A673 (cell line): ENCODE measurements at regions not wholly inside any gene's neighbourhood (a gene's known extent, or its start where the extent isn't known, plus 50 kb on each side); places are given as distances from the start of the nearest gene placed in this dataset.
"Not testable (repeated sequence)": the region's sequence is repeated elsewhere in the genome, so short reads cannot be mapped to it uniquely, and the experiment has no call there.

ENCODE experiments used
- BruUV-seq: library from RNA; stranded (reverse); fragments of 400-500 nt; replicated peaks from 2 replicates; lab custom pipeline; 2021; lab: Mats Ljungman, UMichigan
- CTCF ChIA-PET: fragments of 300-600 bp; sonication (Branson Sonifier 250); formaldehyde crosslinking; loops from one replicate; lab custom pipeline; 2022; ENCODE audit warnings: antibody characterized with exemption; lab: Charles Lee
- POLR2A ChIA-PET: fragments of 300-600 bp; sonication (Branson Sonifier 250); formaldehyde crosslinking; loops from one replicate; lab custom pipeline; 2022; ENCODE audit warnings: antibody characterized with exemption; ENCODE audit not compliant: low non-redundant PET; lab: Charles Lee
- DNase-seq: peaks from one replicate; pipeline ENCODE4 v3.0.0-alpha.2; 2015; ENCODE audit warnings: low spot score
- H3K27ac ChIP-seq: fragments of 200-600 bp; sonication (generic); 2 replicates; pipeline ENCODE4 v1.5.1; 2016; ENCODE audit warnings: mixed run types, low read depth, mild to moderate bottlenecking, mixed read lengths, antibody characterized with exemption, low read length; ENCODE audit not compliant: poor library complexity, severe bottlenecking
- H3K27me3 ChIP-seq: fragments of 200-600 bp; sonication (generic); replicated peaks from 2 replicates; pipeline ENCODE4 v1.6.1; 2017; ENCODE audit warnings: mixed run types, low read depth, mild to moderate bottlenecking, mixed read lengths, antibody characterized with exemption, low read length; ENCODE audit not compliant: insufficient read depth, poor library complexity
- H3K36me3 ChIP-seq: fragments of 200-600 bp; sonication (generic); 2 replicates; pipeline ENCODE4 v1.6.1; 2016; ENCODE audit warnings: mixed run types, mild to moderate bottlenecking, mixed read lengths, antibody characterized with exemption, low read length; ENCODE audit not compliant: insufficient read depth, poor library complexity, severe bottlenecking
- H3K4me1 ChIP-seq: fragments of 200-600 bp; sonication (generic); 2 replicates; pipeline ENCODE4 v1.6.1; 2017; ENCODE audit warnings: mixed run types, mild to moderate bottlenecking, mixed read lengths, antibody characterized with exemption, low read length; ENCODE audit not compliant: insufficient read depth, poor library complexity, severe bottlenecking
- H3K4me3 ChIP-seq: fragments of 200-600 bp; sonication (generic); 2 replicates; pipeline ENCODE4 v1.5.1; 2016; ENCODE audit warnings: low read depth, mixed run types, mild to moderate bottlenecking, mixed read lengths, low read length; ENCODE audit not compliant: poor library complexity, severe bottlenecking
- H3K9me3 ChIP-seq: fragments of 200-600 bp; sonication (generic); 2 replicates; pipeline ENCODE4 v1.6.1; 2016; ENCODE audit warnings: mixed run types, low read depth, mild to moderate bottlenecking, mixed read lengths, antibody characterized with exemption, low read length; ENCODE audit not compliant: poor library complexity, severe bottlenecking
- CTCF ChIP-seq: fragments of 300-800, 200-600 bp; sonication (generic); conservative IDR thresholded peaks from 2 replicates; pipeline ENCODE4 v1.5.1; 2017; ENCODE audit warnings: low read depth, mild to moderate bottlenecking, antibody characterized with exemption, low read length, moderate library complexity, mixed read lengths
- EZH2 ChIP-seq: fragments of 200-600 bp; sonication (generic); IDR thresholded peaks from 2 replicates; pipeline ENCODE4 v1.6.1; 2017; ENCODE audit warnings: borderline replicate concordance, low read depth, mild to moderate bottlenecking, mixed read lengths, antibody characterized with exemption, low read length; ENCODE audit not compliant: poor library complexity, severe bottlenecking
- intact Hi-C: fragments of 100-400 bp; cut with micrococcal nuclease; formaldehyde crosslinking; loops from one replicate; pipeline ENCODE4 v1.10.0; 2022; ENCODE audit not compliant: unreplicated experiment

DNA sequence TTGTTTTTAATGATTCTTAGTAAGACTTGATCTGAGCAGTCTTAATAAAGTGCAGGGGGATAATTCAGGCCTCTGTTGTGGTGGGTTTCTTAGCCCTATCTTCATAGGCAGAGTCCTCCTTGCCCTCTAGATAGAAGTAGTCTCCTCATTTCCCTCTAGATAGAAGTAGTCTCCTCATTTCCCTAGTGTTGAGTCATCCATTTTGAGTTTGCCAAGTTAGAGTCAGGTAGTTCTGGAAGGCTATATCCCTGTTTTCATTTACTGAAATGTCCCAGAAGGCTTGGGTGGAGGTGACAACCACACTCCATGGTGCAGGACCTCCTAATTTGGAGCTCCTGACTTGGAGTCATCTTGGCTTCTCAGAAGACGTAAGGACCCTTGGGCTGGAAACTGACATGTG lies 384.6 kb downstream of the MLLT3 start:
- Histone ChIP-seq H3K9me3 (no peaks in the 10 kb centered on the region), H3K27ac (no peak overlapping the region), H3K4me1 (no peaks in the 10 kb centered on the region), H3K27me3 (no peaks in the 10 kb centered on the region), H3K4me3 (no peak overlapping the region), H3K36me3 (no peaks in the 10 kb centered on the region)
- intact Hi-C loops: no loop called here
- BruUV-seq: no TSS peak
- TF ChIP-seq CTCF (no peak), EZH2 (no peak)
- POLR2A ChIA-PET: no interaction called here
- CTCF ChIA-PET: no interaction called here
- DNase-seq: no peak

- TF ChIP-seq CTCF (no peak), EZH2 (no peak)
- BruUV-seq: no TSS peak
- intact Hi-C loops: no loop called here
Observed at GRCh38 chr9:20236676-20237075, 385.6 kb downstream of the MLLT3 start.

DNA sequence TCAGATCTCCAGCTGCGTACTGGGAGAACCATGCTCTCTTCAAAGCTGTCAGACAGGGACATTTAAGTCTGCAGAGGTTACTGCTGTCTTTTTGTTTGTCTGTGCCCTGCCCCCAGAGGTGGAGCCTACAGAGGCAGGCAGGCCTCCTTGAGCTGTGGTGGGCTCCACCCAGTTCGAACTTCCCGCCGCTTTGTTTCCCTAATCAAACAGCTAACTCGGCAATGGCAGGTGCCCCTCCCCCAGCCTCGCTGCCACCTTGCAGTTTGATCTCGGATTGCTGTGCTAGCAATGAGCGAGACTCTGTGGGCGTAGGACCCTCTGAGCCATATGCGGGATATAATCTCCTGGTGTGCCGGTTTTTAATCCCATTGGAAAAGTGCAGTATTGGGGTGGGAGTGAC lies 387.1 kb downstream of the MLLT3 start:
- H3K27ac ChIP-seq, DNase-seq, H3K9me3 ChIP-seq, H3K27me3 ChIP-seq, H3K4me3 ChIP-seq, POLR2A ChIA-PET, BruUV-seq, H3K4me1 ChIP-seq, H3K36me3 ChIP-seq, CTCF ChIA-PET, intact Hi-C loops: not testable (repeated sequence)

More at GRCh38 chr9:20236676-20237075, 385.6 kb downstream of the MLLT3 start:
- no peak for DNase-seq
- Histone ChIP-seq H3K9me3 (no peaks in the 10 kb centered on the region), H3K27ac (no peak overlapping the region), H3K27me3 (no peaks in the 10 kb centered on the region), H3K4me1 (no peaks in the 10 kb centered on the region), H3K4me3 (no peak overlapping the region), H3K36me3 (no peaks in the 10 kb centered on the region)
- CTCF ChIA-PET: no interaction called here
- POLR2A ChIA-PET: no interaction called here

DNA sequence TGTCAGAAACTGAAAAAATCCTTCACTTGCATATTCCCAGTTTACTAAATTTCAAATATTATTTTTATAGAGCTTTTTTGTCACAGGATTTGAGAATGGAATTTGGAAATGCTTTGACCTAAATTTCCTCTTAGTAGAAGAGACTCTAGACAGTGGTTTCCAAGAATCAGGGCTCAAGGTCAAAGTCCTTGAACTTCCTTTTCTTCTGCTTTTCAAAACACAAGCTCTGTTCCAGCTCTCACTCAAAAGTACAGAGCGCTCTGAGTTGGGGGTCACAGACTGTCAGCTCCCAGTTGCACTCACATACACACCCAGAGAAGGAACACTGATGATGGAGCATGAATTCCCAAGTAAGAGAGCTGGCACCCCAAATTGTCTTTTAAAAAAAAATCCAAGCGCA lies 394.2 kb downstream of the MLLT3 start:
- no peaks in the 10 kb centered on the region for H3K36me3 ChIP-seq
- intact Hi-C loops: no loop called here
- CTCF ChIA-PET: no interaction called here
- no peaks in the 10 kb centered on the region for H3K4me1 ChIP-seq
- TF ChIP-seq EZH2: no peak
- TF ChIP-seq CTCF: no peak
- POLR2A ChIA-PET: no interaction called here
- H3K4me3 ChIP-seq: no peak overlapping the region
- H3K9me3 ChIP-seq: no peaks in the 10 kb centered on the region
- no peak for DNase-seq
- H3K27me3 ChIP-seq: no peaks in the 10 kb centered on the region
- H3K27ac ChIP-seq: no peak overlapping the region
- no TSS peak for BruUV-seq
